Parathyroid adenoma (tissue), 2 donors: ENCODE measurements at regions not wholly inside any gene's neighbourhood (a gene's known extent, or its start where the extent isn't known, plus 50 kb on each side); places are given as distances from the start of the nearest gene placed in this dataset.

ENCODE experiments used
- H2AFZ ChIP-seq: fragments of 300-600 bp; sonication (generic); one replicate; pipeline ENCODE4 v1.7.0; 2017; ENCODE audit warnings: antibody characterized with exemption, mild to moderate bottlenecking
- H3K27ac ChIP-seq: fragments of 300-600 bp; sonication (generic); one replicate; pipeline ENCODE4 v1.7.0; 2017
- H3K27me3 ChIP-seq: fragments of 300-600 bp; sonication (generic); one replicate; pipeline ENCODE4 v1.7.0; 2017; ENCODE audit warnings: low read length; ENCODE audit not compliant: control insufficient read depth, insufficient read depth
- H3K36me3 ChIP-seq: fragments of 300-600 bp; sonication (generic); one replicate; pipeline ENCODE4 v1.7.0; 2017; ENCODE audit warnings: low read length; ENCODE audit not compliant: control insufficient read depth, insufficient read depth
- H3K4me1 ChIP-seq: fragments of 300-600 bp; sonication (generic); one replicate; pipeline ENCODE4 v1.7.0; 2017; ENCODE audit warnings: control low read depth
- H3K4me2 ChIP-seq: fragments of 300-600 bp; sonication (generic); one replicate; pipeline ENCODE4 v1.7.0; 2017; ENCODE audit warnings: low read length
- H3K4me3 ChIP-seq: fragments of 300-600 bp; sonication (generic); one replicate; pipeline ENCODE4 v1.7.0; 2017; ENCODE audit warnings: low read depth, low read length
- H3K79me2 ChIP-seq: fragments of 300-600 bp; sonication (generic); one replicate; pipeline ENCODE4 v1.7.0; 2017; ENCODE audit warnings: control low read depth
- H3K9ac ChIP-seq: fragments of 300-600 bp; sonication (generic); one replicate; pipeline ENCODE4 v1.7.0; 2017; ENCODE audit warnings: mild to moderate bottlenecking
- H3K9me3 ChIP-seq: fragments of 300-600 bp; sonication (generic); one replicate; pipeline ENCODE4 v1.7.0; 2017; ENCODE audit warnings: low read length; ENCODE audit not compliant: control insufficient read depth
- TF ChIP-seq, protein P1 (sequence below): fragments of 300-600 bp; sonication (generic); IDR thresholded peaks from one replicate; pipeline ENCODE4 v1.7.0; 2017; ENCODE audit warnings: antibody characterized with exemption, mild to moderate bottlenecking
- donor health status: primary hyperparathyroidism.

DNA sequence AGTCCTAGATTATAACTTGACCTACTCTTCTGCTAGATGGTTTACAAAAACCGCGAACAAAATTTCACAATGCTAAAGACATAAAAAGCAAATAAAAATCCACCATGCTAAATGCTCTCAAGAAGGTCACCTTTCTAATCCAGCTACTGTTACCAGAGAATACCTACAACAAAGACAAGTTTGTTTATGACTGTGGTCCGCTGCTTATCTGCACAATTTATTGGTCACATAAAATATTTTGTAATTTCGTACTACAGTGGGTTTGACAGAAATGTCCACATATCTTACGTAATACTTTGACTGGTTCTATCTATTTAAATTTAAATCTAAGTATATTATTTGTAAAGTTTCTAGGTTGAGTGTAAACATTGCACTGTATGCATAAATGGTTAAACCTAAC is 257.6 kb upstream of the ZNF608 start:
- no peak overlapping the region for H3K27ac ChIP-seq

DNA sequence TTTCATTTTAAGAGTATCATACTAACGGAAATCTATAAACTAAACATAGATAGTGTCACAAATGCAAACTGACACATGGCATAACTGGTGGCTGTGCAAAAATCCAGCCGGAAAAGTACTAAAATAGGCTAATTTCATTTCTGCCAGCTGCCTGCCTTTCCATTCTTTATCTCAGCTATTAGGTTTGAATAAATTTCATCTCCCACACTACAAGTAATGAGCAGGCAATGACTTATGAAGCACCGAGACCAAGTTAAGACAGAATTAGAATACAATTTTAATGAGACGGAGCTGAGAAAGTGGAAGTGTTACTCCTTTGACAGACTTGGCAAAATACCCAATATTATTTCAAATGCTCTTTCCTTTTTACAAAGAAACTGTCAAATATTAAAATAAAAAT is 258.8 kb upstream of the ZNF608 start:
- H3K4me1 ChIP-seq = no peaks in the 10 kb centered on the region
- H3K36me3 ChIP-seq = no peaks in the 10 kb centered on the region
- no peak overlapping the region for H2AFZ ChIP-seq
- H3K9me3 ChIP-seq = no peaks in the 10 kb centered on the region
- H3K9ac ChIP-seq = no peak overlapping the region
- no peak overlapping the region for H3K27ac ChIP-seq
- no peaks in the 10 kb centered on the region for H3K79me2 ChIP-seq
- H3K4me2 ChIP-seq = no peak overlapping the region
- TF ChIP-seq, protein P1, sequence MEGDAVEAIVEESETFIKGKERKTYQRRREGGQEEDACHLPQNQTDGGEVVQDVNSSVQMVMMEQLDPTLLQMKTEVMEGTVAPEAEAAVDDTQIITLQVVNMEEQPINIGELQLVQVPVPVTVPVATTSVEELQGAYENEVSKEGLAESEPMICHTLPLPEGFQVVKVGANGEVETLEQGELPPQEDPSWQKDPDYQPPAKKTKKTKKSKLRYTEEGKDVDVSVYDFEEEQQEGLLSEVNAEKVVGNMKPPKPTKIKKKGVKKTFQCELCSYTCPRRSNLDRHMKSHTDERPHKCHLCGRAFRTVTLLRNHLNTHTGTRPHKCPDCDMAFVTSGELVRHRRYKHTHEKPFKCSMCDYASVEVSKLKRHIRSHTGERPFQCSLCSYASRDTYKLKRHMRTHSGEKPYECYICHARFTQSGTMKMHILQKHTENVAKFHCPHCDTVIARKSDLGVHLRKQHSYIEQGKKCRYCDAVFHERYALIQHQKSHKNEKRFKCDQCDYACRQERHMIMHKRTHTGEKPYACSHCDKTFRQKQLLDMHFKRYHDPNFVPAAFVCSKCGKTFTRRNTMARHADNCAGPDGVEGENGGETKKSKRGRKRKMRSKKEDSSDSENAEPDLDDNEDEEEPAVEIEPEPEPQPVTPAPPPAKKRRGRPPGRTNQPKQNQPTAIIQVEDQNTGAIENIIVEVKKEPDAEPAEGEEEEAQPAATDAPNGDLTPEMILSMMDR = no peak
- H3K4me3 ChIP-seq = no peak overlapping the region
- H3K27me3 ChIP-seq = no peaks in the 10 kb centered on the region

More for the DNA sequence above, 257.6 kb upstream of the ZNF608 start:
- Histone ChIP-seq H3K79me2 (no peaks in the 10 kb centered on the region), H3K4me1 (no peaks in the 10 kb centered on the region), H3K4me3 (no peak overlapping the region), H3K9ac (no peak overlapping the region), H3K27me3 (no peaks in the 10 kb centered on the region), H3K36me3 (no peaks in the 10 kb centered on the region), H3K4me2 (no peak overlapping the region), H3K9me3 (no peaks in the 10 kb centered on the region), H2AFZ (no peak overlapping the region)
- TF ChIP-seq, protein P1 = no peak

DNA sequence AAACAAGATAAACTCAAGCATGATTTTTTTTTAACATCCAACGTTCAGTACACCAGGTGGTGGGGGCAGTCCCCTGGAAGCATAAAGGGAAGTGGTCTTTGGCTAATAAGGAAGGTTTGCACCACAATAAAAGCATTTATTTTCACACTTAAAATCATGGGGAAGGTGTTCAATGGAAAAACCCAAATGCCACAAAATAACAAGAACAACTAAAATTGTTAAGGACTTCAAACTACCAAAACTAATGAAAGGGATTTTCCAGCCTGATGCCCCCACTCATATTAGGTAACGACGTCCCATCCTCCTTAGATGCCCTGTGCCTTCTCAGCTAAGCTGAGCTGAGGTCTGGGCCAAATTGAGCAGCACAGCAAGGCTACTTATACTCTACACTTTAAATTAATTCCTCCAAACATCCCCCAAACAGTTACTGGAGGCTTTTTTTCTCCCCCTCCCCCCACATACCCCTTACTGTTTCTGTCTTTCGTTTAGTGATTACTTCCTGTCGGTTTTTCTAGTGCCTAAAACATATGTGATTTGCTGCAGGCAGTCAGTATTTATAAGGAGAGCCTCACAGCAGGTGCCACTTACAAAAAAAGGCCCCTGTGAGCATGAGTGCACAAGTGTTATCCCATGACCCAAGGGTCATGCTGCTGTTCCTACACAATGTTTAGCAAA is 259.7 kb upstream of the ZNF608 start:
- Histone ChIP-seq H3K27ac (no peak overlapping the region), H3K9me3 (no peaks in the 10 kb centered on the region), H3K27me3 (no peaks in the 10 kb centered on the region), H2AFZ (no peak overlapping the region), H3K4me2 (no peak overlapping the region), H3K79me2 (no peaks in the 10 kb centered on the region), H3K9ac (no peak overlapping the region), H3K4me1 (no peaks in the 10 kb centered on the region), H3K4me3 (no peak overlapping the region), H3K36me3 (no peaks in the 10 kb centered on the region)
- TF ChIP-seq, protein P1 = no peak

DNA sequence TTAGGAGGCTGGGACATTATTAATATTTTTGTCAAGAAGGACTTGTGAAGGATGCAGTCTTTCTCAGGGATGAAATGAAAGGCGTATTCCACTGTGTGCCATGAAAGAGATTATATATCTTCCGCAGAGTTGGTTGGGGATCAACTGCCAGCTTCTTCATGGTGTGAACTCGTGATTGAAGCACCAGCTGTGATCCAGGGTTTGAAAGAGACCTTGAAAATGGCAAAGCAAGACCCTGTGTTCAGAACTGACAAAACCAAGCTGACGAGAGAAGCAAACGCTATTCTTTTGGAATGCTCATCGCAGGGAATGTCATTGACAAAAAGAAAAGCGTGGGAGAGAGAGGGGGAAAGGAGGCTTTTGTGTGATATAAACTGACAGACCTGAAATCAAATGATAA is 263.9 kb upstream of the ZNF608 start:
- no peak overlapping the region for H3K27ac ChIP-seq
- H3K27me3 ChIP-seq = no peaks in the 10 kb centered on the region
- no peak overlapping the region for H3K4me2 ChIP-seq
- no peak overlapping the region for H3K9ac ChIP-seq
- no peak overlapping the region for H3K4me3 ChIP-seq
- no peaks in the 10 kb centered on the region for H3K36me3 ChIP-seq
- TF ChIP-seq, protein P1 = no peak
- H3K4me1 ChIP-seq = no peaks in the 10 kb centered on the region
- H3K9me3 ChIP-seq = no peaks in the 10 kb centered on the region
- no peak overlapping the region for H2AFZ ChIP-seq
- H3K79me2 ChIP-seq = no peaks in the 10 kb centered on the region

DNA sequence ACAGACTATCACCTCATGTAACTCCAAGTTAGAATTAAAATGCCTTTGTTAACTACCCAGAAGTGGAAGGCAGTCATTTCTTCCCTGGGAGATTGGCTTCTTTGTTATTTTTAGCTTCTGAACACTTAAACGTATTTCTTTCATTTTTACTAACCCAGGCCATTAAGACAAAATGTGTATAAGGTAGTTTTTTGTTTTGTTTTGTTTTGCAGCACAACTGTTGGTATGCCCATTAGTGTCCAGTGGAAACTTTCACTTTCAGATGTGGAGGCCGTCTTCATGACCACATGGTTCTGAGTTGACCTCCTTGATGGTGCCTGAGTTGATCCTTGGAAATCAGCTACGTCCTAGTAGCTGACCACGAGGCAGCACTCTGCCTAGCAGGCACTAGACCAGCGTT is 264.6 kb upstream of the ZNF608 start:
- Histone ChIP-seq H3K4me1 (no peaks in the 10 kb centered on the region), H3K27ac (no peak overlapping the region), H3K4me3 (no peak overlapping the region), H3K9ac (no peak overlapping the region), H3K4me2 (no peak overlapping the region), H3K27me3 (no peaks in the 10 kb centered on the region), H3K9me3 (no peaks in the 10 kb centered on the region), H3K36me3 (no peaks in the 10 kb centered on the region), H3K79me2 (no peaks in the 10 kb centered on the region), H2AFZ (no peak overlapping the region)
- TF ChIP-seq, protein P1 = no peak
